ENCODE measurements at regions not wholly inside any gene's neighbourhood (a gene's known extent, or its start where the extent isn't known, plus 50 kb on each side); places are given as distances from the start of the nearest gene placed in this dataset.
"Not testable (repeated sequence)": the region's sequence is repeated elsewhere in the genome, so short reads cannot be mapped to it uniquely, and the experiment has no call there.

DNA sequence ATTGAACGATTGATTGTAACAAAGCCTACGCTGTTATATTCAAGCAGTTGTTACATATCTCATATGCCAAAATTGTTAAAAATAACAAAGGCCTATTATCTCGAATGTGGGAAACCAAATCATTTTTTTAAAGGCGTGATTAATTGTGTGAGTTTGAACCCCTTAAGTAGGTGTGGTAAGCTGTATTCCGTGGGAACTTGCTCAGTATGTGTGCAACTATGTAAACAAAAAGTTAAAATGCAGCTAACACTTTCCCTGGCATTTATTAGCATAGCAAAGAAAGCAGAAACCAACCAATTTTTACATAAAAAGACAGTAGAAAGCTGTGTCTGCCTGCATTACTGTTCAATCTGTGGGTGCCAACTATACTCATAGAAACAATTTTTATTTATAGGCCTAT lies 166.0 kb upstream of the HAND2 start:
- FAIRE-seq: no peak

DNA sequence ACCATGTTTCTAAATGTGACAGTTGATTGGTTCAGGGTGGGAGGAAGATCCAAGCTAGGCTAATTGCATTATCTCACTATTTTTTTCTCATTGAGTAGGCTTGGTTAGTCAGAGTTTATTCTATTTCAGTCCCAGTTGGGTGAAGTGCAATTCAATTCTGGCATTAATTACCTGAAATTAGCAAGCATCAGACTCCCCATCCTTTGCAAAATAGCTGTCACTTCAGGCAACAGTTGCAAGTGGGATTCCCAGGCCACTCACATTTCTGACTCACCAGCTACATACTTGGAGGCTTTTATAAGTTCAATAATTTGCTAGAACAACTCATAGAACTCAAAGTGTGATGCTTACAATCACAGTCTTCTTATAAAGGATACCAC lies 155.8 kb upstream of the HAND2 start:
- FAIRE-seq: no peak

DNA sequence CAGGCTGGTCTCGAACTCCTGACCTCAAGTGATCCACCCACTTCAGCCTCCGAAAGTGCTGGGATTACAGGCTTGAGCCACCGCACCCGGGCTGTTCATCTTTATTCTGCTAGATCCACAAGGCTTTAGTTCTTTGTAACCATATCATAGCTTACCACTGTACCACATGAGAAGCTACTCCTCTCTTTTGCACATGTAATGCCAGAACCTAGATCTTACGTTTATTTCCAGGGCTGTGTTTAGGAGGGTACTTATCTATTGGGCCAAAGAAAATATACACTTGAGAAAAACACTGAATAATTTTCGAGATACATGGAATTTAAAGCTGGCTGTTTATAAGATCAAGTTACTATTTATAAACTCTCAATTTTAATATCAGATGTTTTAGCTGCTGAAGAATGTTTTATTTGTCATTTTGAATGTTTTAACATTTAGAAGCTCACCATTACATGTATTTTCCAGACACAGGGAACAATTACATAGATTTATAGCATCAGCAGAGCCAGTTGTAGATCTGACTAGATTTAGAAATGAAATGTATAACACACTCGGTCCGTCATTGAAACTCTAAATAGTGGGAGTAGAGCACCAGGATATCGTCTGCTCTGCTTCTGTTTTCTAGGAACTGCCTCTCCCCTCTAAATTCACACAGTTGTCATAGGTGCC lies 155.3 kb upstream of the HAND2 start:
- no peak for FAIRE-seq

DNA sequence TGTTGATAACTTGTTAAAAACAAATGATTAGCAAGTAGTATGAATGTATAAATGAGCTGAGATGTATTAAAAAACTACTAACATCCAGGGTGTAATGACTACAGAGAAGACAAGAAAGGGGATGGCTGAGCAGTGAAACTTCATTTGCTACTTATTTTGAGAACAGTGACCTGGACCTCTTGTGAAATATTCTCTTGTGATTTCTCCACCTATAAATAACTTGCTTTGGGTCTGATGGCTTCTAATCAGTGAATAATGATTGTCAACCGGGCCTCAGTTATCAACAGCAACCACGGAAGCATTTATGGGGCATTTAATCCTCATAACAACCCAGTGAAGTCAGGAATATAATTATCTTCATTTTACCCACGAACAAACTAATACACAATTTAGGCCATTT lies 154.2 kb upstream of the HAND2 start:
- no peak for FAIRE-seq

DNA sequence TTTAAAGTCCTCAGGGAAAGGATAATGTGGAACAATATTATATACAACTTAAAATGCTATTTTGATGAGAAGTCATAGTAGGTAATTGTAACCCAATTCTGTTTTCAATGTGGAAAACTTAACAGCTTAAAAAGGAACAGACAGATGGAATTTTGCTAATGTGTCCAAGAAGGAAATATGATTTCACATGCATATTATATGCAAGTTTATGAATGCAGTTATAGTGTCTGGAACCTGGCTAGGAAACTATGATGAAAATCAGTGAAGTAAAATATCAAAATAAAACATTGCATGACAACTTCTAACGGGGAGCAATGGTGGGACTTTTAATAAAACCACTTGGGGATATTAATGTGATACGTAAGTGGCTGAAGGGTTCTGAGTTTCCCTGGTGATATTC lies 152.6 kb upstream of the HAND2 start:
- FAIRE-seq: no peak

DNA sequence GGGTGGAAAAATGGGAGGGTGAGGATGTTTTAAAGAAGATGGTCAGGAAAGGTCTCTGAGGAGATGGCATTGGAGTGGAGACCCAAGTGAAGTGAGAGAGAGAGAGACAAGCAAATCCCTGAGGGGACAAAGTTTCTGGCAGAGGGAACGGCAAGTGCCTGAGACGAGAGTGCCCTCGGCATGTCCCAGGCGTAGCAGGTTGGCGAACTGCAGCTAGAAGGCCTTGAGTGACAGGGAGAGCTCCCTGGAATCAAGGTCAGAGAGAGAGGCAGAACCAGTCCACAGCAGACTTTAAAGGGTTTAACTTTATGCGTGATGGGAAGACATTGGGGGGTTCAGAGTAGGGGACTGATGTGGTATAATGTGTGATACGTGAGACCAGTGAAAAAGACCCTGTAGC lies 150.2 kb upstream of the HAND2 start:
- FAIRE-seq: no peak

DNA sequence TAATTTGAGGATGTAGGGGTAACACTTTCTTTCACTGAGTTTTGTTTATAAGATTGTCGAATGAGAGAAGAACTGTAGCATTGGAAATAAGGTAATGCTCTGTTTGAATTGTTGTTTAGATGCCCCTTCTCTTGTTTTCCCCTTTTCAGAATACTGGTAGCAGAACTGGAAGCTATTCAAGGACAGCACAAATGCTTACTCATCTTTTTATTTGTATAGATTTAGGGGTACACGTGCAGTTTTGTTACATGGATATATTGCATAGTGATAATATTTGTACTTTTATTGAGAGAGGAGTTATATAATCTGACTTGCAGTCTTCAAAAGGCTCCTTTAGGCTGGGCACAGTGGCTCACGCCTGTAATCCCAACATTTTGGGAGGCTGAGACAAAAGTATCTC lies 145.4 kb upstream of the HAND2 start:
- FAIRE-seq: no peak

DNA sequence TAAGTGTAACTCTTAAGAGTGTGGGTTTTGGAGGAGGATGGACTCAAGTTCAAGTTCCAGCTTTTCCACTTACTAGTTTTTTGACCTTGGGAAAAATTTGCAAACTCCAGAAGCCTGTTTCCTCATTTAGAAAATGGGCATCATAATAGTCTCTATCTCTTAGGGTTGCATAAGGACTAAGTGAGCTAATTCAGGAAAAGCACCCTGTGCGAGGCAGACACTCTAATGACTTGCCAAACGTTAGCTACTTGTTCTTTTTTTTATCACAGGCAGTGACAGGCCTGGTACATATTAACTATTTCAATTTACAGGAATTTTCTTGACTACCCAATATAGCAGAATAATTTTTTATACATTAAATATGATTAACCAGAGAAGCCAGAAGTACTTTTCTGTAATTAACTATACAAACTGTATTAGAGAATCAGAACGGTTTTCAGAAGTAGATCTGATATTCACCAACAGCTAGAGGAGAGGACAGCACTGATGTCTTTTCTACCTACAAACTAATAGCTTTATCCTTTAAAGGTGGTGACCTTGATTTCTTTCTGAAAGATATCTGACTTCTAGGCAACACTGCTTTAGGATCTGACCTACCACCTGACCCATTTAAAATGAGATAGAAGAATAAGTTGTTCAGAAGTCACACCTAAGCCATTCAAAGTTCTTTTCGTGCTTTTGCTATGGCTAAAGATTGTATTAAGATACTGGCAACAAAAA lies 139.6 kb upstream of the HAND2 start:
- FAIRE-seq: no peak

DNA sequence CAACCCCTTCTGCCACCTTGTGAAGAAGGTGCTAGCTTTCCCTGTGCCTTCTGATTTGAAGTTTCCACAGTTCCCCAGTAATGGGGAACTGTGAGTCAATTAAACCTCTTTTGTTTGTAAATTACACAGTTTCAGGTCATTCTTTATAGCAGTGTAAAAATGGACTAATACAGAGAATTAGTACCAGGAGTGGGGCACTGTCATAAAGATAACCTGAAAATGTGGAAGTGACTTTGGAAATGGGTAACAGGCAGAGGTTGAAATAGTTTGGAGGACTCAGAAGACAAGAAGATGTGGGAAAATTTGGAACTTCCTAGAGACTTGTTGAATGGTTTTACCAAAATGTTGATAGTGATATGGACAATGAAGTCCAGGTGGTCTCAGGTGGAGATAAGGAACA lies 131.0 kb upstream of the HAND2 start:
- FAIRE-seq: no peak

DNA sequence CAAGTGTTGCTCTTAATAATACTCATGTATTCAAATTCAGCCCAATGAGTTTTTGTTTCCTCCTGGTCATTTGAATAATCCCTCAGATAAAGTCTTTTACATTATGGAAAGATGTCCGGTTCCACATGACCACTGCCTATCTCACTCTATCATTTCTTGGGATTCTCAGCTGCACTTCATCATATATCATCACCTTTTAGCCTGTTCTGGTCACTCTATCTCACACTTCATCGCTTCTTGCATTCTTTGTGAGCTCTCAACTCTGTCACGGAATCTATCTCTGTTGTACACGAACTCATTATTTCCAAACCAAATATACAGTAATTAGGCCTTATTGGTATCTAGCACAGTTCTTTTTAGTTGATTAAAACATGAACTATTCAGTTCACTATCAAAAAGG lies 126.9 kb upstream of the HAND2 start:
- FAIRE-seq: no peak

DNA sequence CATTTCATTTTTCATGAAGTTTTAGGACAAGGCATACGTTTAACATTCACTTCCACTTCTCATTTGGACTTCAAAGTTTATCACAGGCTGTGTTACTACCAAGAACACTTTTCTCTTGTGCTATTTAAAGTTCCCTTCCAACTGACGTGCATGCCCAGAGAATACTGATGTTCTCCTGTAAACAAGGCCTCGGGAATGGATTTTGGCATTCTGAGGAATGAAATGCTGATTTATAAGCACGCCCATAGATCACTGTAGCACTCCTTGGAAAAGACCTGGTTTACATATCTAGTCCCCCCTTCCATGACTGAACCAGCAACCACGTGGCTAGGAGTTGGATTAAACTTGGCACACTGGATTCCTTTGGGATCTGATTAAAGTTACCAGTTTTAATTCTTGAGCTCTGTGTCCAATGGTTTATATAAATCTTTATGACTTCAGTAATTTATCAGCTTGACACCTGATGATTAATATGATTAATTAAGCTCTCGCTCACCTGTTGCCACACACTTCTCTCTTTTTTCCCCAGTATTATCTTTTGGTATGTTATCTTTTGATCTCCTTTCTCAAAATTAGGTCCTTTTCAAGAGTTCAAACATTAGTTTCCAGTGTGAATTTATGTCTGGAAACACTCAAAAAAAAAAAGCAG lies 122.4 kb upstream of the HAND2 start:
- FAIRE-seq: no peak

DNA sequence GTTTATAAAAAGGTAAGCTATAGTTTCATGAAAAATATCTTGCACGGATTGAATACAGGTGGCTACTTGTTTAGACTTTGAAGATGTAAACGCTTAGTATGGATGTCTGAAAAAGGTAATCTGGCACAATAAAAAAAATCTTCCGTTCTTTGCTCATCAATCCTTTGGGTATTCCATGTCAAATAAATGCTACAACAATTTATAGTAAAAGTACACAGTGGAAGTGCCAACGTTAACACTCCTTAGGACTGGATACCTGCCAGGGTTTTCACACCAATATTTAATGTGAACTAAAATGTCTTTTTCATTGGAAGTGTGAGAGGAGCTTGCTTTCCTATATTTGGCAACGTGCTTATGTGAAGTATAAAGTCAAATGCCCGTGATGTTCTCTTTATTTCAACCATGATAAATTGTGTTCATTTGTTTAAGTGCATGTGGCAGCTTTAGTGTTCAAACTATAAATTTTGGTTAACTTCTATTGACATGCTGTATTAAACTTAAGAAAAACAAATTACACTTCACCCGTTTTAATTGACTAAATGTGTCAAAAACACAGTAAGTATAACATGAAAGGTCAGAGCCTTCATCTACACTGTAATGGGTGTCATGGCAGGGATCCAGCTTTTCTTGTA lies 121.7 kb upstream of the HAND2 start:
- FAIRE-seq: no peak

DNA sequence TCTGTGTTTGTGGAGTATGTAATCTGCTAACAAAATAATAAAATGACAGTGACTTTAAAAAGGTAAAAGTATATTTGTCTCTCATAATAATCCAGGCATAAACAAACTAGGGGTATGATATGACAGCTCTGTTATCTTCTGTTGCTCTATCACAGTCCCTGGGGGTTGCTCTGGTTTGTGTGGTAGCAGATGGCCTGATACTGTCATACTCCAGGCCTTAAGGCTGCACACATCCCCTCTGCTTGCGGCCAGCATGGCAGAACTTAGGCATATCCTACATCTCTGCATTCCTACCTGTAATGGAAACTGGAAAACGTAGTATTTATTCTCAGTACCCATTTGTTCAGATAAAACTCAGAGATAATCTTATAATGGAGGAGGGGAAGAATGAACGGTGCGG lies 117.9 kb upstream of the HAND2 start:
- no peak for FAIRE-seq

DNA sequence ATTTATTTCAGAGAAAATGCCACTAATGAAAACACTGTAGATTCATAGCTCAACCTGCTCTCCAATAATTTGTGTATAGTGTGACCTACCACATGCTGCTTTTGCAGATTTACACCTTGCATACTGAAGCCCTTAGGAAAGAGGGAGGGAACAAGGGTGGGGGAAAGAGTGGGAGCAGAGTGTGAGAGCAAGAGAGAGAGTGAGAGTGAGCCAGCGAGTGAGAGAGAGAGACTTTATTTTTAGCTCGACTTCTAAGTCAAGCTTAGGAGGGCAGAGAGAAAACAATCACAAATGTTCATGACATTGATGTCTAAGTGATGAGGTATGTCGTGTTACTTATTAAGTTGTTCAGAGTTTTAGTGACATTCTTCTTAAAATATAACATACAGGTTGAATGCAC lies 112.5 kb upstream of the HAND2 start:
- no peak for FAIRE-seq

DNA sequence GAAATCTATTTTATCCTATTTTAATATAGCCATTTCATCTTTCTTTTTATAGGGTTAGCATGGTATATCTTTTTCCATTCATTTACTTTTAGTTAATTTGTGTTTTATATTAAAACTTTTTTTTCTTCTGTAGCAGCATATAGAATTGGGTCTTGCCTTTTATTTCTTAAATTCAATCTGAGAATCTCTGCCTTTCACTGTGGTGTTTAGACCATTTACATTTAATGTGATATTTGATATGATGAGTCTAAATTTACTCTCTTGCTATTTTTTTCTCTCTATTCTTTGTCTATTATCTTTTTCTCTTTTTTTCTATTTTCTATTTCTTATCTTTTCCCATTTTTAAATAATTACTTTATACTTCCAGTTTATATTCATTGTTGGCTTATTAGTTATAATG lies 105.4 kb upstream of the HAND2 start:
- peak; percentile 72 for FAIRE-seq

DNA sequence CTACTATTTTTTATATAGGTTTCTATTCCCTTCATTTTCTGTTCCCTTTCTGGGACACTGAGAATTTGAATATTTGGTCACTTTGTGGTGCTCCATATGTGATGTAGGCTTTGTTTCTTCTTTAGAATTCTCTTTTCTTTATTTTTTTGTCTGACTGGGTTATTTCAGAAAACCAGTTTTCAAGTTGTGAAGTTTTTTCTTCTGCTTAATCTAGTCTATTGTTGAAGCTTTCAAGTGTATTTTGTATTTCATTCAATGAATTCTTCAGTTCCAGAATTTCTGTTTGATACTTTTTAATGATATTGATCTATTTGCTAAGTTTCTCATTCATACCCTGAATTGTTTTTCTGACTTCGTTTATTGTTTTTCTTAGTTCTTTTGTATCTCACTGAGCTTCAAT lies 96.2 kb upstream of the HAND2 start:
- FAIRE-seq: peak; percentile 31

DNA sequence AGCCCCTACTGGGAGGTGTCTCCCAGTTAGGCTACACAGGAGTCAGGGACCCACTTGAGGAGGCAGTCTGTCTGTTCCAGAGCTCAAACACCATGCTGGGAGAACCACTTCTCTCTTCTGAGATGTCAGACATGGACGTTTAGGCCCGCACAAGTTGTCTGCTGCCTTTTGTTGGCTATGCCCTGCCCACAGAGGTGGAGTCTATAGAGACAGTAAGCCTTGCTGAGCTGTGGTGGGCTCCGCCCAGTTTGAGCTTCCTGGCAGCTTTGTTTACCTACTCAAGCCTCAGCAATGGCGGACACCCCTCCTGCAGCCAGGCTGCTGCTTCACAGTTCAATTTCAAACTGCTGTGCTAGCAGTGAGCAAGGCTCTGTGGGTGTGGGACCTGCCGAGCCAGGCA lies 88.6 kb upstream of the HAND2 start:
- not testable (repeated sequence) for FAIRE-seq

DNA sequence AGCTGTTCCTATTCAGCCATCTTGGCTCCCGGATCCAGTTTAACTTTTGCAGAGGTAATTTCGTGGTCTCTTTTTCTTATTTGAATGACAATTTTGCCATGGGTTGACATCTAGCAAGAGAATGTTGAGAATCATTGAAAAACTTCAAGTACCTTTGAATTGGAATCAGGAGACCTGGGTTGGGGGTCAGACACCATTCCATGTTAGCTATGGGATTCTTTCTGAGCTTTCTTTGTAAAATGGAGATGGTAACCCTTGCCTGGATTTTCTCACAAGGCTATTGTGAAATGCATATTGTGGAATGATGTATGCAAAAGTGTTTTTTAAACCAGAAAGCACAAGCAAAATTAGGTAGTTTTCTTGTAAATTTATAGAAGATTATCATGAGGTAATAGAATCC lies 79.1 kb upstream of the HAND2 start:
- FAIRE-seq: no peak

DNA sequence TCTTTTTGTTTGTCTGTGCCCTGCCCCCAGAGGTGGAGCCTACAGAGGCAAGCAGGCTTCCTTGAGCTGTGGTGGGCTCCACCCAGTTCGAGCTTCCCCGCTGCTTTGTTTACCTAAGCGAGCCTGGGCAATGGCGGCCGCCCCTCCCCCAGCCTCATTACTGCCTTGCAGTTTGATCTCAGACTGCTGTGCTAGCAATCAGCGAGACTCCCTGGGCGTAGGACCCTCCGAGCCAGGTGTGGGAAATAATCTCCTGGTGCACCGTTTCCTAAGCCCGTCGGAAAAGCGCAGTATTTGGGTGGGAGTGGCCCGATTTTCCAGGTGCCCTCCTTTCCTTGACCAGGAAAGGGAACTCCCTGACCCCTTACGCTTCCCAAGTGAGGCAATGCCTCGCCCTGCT lies 78.6 kb upstream of the HAND2 start:
- FAIRE-seq: not testable (repeated sequence)

DNA sequence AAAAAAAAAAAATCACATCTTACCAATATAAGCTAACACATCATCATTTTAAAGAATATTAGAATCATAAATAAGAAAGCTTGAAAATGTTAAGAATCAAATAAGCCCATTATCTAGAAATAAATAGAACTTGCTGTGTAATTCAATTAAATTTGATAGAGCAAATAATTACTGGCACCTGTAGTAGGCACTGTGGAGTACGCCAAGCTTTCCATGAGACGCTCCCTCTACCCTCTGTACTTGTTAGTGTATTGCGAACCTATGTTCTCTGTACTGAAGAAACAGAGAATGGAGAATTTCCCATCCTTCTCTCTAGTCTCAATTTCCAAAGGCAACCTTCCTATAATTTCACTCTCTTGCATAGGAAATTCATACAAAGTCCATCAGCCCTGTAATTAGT lies 61.7 kb upstream of the HAND2 start:
- no peak for FAIRE-seq

DNA sequence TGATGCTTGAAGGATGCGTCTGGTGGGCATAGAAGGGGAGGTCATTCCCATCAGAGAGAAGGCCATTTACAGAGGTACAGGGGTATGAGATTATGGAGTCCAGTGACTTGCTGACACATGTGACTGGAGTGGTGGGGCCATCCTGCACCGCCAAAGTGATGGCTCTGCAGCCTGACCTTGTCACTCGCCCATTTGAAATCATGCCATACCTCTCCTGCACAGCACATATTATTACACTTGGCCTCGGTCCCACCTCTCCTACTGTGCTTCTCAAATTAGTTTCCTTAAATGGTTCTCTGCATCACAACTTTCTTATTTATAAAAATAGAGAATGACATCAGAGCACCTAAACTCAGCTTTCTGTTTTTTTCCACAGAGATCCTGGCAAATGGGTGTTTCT lies 60.7 kb upstream of the HAND2 start:
- FAIRE-seq: no peak

DNA sequence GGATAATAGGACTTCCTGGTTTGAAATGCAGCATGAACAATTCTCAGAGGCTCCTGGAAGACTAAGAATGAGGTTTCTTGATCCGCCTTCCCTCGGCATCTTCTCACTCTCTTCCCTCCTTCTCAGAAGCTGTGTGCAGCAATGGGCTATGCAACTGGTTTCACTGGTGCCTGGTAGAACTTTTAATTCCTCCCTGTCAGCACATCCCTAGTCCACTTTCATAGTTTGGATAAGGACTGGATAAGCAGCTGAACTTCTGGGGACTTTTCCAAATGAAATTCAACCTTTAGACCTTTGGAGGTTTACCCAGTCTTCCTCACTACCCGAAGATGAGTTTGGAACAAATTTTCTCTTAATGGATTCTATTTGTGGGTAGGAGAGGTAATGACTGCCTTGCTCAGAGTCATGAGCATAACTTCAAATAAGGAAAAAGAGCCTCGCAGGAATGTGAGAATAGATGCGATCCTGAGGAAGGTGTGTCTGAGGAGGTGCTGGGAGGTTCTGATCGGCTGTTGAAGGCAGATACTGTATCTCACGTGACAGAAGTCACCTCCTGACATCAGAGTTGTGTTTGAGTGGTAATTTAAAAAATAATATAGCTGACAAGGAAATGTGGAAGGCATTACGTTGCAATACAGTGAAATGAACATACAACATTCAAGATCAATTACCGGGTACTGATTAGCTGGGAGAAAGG lies 56.0 kb upstream of the HAND2 start:
- FAIRE-seq: no peak

DNA sequence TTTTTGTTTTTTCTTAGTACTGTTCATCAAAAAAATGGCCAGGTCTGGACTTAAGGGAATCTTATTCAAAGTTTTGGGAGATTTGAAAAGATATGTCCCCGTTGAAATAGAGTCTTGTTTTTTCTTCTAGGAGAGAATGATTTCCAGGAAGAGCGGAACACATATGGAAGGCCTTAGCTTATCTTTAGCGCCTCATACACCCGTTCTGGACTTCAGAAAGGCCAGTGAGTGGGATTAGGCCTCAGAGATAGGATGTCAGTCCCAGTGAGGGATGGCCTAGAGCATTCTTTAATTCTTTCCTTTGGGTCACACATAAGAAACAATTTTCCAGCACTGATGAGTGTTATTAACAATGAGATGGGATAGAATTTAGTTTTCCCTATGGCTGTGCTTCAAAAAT lies 54.5 kb upstream of the HAND2 start:
- no peak for FAIRE-seq
